Cardiac muscle cell (in vitro differentiated cells and primary cell): ENCODE measurements at regions not wholly inside any gene's neighbourhood (a gene's known extent, or its start where the extent isn't known, plus 50 kb on each side); places are given as distances from the start of the nearest gene placed in this dataset.

Experiments used
- DNase-seq, 2 donors: peaks; one replicate each; pipeline versions ENCODE4 v3.0.0 to v3.0.0-alpha.2; 2010 to 2017; ENCODE audit warnings: low read depth in 1 of 2, low spot score in 1 of 2
- H3K27ac ChIP-seq: fragments of 200-600 bp; sonication (generic); 2 replicates; pipeline ENCODE4 v1.5.1; 2016
- H3K27me3 ChIP-seq: fragments of 200-600 bp; sonication (generic); 2 replicates; pipeline ENCODE4 v1.6.0; 2016; ENCODE audit warnings: control low read depth
- H3K36me3 ChIP-seq: fragments of 200-600 bp; sonication (generic); 2 replicates; pipeline ENCODE4 v1.5.1; 2016; ENCODE audit warnings: control low read depth
- H3K4me1 ChIP-seq: fragments of 200-600 bp; sonication (generic); 2 replicates; pipeline ENCODE4 v1.8.1; 2017; ENCODE audit warnings: low read depth, mild to moderate bottlenecking, mixed run types
- H3K4me3 ChIP-seq: fragments of 200-600 bp; sonication (generic); 2 replicates; pipeline ENCODE4 v1.5.1; 2016; ENCODE audit warnings: mild to moderate bottlenecking
- H3K9me3 ChIP-seq: fragments of 200-600 bp; sonication (generic); 2 replicates; pipeline ENCODE4 v1.5.1; 2017; ENCODE audit warnings: low read depth, mild to moderate bottlenecking, control low read depth
- CTCF ChIP-seq: IDR thresholded peaks from 2 replicates; pipeline ENCODE4 v1.5.1; 2012; ENCODE audit warnings: low read depth, mild to moderate bottlenecking, low read length

- no peak for TF ChIP-seq CTCF
- Histone ChIP-seq H3K4me3 (no peak overlapping the region), H3K36me3 (no peaks in the 10 kb centered on the region), H3K9me3 (no peaks in the 10 kb centered on the region), H3K27me3 (no peaks in the 10 kb centered on the region), H3K27ac (no peak overlapping the region), H3K4me1 (no peaks in the 10 kb centered on the region)
- DNase-seq: no peak
These were observed 84.7 kb upstream of the SLC25A36 start for GRCh38 chr3:140856905-140857304.

GRCh38 chr3:140857993-140858392 is 83.6 kb upstream of the SLC25A36 start:
- Histone ChIP-seq H3K4me1 (no peaks in the 10 kb centered on the region), H3K27ac (no peak overlapping the region), H3K9me3 (no peaks in the 10 kb centered on the region), H3K27me3 (no peaks in the 10 kb centered on the region), H3K4me3 (no peak overlapping the region), H3K36me3 (no peaks in the 10 kb centered on the region)
- no peak for TF ChIP-seq CTCF
- no peak for DNase-seq

GRCh38 chr3:140859592-140860336 is 81.9 kb upstream of the SLC25A36 start:
- no peak for DNase-seq
- no peaks in the 10 kb centered on the region for H3K36me3 ChIP-seq
- no peaks in the 10 kb centered on the region for H3K9me3 ChIP-seq
- TF ChIP-seq CTCF: no peak
- no peaks in the 10 kb centered on the region for H3K4me1 ChIP-seq
- no peak overlapping the region for H3K27ac ChIP-seq
- H3K4me3 ChIP-seq: no peak overlapping the region
- no peaks in the 10 kb centered on the region for H3K27me3 ChIP-seq

- no peaks in the 10 kb centered on the region for H3K36me3 ChIP-seq
- H3K4me1 ChIP-seq: no peaks in the 10 kb centered on the region
- H3K4me3 ChIP-seq: no peak overlapping the region
- no peaks in the 10 kb centered on the region for H3K27me3 ChIP-seq
- no peak overlapping the region for H3K27ac ChIP-seq
- TF ChIP-seq CTCF: peak; percentile 53
- no peaks in the 10 kb centered on the region for H3K9me3 ChIP-seq
- DNase-seq: peak; percentile 61 to 78
These were observed 78.0 kb upstream of the SLC25A36 start for GRCh38 chr3:140863580-140864009.

- Histone ChIP-seq H3K27ac (no peak overlapping the region), H3K4me3 (no peak overlapping the region), H3K36me3 (no peaks in the 10 kb centered on the region), H3K9me3 (no peaks in the 10 kb centered on the region), H3K4me1 (no peaks in the 10 kb centered on the region), H3K27me3 (no peaks in the 10 kb centered on the region)
- no peak for DNase-seq
- TF ChIP-seq CTCF: no peak
These were observed 71.3 kb upstream of the SLC25A36 start for GRCh38 chr3:140870351-140870750.
